ENCODE measurements at regions not wholly inside any gene's neighbourhood (a gene's known extent, or its start where the extent isn't known, plus 50 kb on each side); places are given as distances from the start of the nearest gene placed in this dataset.

DNA sequence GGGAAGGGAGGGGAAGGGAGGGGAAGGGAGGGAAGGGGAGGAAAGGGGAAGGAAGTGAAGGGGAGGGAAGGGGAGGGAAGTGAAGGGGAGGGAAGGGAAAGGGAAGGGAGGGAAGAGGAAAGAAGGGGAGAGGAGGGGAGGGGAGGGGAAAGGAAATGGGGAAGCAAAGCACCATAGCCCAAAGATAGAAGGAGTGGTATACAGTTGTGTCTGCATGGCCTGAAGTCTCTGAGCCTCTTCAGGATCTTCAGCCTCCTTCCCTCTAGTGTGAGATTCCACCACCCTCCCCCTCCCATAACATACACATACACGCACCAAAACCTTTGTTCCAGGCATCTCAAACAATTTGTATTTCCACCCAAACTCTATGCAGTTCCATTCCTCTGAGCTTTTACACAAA, 96.2 kb upstream of the SERP2 start:
- TF ChIP-seq, protein P1, sequence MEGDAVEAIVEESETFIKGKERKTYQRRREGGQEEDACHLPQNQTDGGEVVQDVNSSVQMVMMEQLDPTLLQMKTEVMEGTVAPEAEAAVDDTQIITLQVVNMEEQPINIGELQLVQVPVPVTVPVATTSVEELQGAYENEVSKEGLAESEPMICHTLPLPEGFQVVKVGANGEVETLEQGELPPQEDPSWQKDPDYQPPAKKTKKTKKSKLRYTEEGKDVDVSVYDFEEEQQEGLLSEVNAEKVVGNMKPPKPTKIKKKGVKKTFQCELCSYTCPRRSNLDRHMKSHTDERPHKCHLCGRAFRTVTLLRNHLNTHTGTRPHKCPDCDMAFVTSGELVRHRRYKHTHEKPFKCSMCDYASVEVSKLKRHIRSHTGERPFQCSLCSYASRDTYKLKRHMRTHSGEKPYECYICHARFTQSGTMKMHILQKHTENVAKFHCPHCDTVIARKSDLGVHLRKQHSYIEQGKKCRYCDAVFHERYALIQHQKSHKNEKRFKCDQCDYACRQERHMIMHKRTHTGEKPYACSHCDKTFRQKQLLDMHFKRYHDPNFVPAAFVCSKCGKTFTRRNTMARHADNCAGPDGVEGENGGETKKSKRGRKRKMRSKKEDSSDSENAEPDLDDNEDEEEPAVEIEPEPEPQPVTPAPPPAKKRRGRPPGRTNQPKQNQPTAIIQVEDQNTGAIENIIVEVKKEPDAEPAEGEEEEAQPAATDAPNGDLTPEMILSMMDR (IDR thresholded peaks at IDR 0.05 in 4 of 5, conservative IDR thresholded peaks at IDR 0.05 in 1 of 5): no peak
- TF ChIP-seq POLR2A (IDR thresholded peaks at IDR 0.05): no peak
